Cerebellar nuclear complex (tissue), 1 donor: ENCODE measurements at regions not wholly inside any gene's neighbourhood (a gene's known extent, or its start where the extent isn't known, plus 50 kb on each side); places are given as distances from the start of the nearest gene placed in this dataset.

Experiments
- DNase-seq, 2 experiments: peaks; one replicate each; lab custom pipeline; 2025; lab: John Stamatoyannopoulos, UW

DNA sequence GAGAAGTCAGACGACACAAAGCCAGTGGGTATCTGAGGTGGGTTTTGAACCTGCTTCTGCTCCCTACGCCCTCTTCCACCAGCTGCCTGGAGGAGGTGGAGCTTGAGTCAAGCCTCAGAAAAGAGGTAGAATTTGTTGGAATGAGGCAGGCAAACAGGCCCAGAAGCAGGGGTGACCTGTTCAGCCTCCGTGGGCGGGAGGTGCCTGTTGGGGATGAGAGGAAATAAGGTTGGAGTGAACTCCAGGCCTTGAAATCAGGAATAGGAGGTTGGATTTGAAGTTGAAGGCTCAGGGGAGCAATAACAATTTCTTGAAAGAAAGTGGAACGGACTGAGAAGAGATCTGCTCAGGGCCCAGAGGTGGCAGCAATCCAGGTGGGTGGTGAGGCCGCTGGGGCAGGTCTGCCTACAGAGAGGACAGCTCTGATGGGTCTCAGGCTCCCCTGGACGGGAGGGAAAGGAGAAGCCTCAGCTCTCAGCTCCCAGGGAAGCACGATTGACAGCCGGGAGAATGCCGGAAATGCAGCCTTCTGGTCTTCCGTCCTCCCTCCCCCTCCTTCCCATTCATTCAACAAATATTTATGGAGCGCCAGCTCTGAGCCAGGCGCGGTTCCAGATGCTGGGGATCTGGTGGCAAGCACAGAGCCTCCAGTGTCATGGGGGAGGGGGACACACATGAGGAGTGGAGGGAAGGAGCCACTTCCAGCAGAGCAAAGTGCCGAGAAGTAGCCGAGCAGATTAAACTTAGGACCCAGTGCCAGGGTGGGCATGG lies 61.9 kb upstream of the CIBAR2 start:
- DNase-seq: no peak

DNA sequence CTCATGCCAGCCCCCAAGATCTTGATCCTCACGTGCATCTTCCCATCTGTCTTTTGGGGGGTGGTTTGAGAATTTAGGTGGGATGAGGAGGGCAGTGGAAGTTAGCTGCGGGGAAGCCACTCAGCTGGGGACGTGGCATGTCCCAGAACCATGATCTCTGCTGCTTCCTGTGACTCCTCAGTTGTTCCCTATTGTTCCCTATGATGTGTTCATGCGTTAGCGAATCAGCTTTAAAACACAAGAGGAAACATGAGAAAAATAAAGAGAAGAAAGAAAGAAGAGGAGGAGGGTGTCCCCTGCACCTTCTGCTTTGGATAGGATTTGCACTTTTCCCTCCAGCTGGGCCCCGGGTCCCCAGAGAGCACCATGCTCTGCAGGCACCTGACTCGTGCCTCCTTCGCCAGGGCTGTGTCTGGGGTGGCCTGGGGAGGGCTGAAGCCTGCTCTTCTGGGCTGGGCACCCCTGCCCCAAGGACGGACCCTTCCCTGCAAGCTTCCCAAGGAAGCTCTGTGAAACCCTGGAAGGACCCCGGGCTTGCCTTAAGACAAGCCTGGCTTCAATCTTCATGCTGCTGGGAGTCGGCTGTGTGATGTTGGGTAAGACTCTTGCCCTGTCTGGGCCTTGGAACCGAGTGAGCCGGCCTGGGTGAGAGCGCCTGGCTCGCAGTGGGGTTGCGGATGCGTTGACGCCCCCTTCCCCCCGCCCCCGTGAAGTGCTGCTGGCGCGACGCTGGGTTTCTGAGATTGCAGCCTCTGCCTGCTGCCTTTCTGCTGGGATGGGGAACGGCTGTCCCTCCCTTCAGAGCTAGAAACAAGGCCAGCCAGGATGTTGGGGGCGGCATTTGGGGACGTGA lies 62.8 kb upstream of the CIBAR2 start:
- no peak for DNase-seq

DNA sequence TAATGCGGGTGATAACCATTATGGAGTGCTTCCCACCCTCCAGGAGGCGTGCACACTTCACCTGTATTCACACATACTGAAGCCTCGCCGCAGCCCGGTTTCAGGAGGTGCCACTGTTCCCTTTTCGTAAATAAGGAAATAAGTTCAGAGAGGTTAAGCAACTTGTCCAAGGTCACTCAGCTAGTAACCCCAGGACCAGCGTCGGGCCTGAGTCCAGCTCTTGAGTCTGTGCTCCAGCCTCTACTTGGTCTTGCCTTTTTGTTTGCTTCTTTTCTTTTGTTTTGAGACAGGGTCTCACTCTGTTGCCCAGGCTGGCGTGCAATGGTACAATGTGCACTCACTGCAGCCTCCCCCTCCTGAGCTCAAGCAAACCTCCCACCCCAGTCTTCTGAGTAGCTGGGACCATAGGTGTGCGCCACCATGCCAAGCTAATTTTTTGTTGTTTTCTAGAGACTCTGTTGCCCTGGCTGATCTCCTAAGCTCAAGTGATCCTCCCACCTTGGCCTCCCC lies 63.5 kb upstream of the CIBAR2 start:
- no peak for DNase-seq

DNA sequence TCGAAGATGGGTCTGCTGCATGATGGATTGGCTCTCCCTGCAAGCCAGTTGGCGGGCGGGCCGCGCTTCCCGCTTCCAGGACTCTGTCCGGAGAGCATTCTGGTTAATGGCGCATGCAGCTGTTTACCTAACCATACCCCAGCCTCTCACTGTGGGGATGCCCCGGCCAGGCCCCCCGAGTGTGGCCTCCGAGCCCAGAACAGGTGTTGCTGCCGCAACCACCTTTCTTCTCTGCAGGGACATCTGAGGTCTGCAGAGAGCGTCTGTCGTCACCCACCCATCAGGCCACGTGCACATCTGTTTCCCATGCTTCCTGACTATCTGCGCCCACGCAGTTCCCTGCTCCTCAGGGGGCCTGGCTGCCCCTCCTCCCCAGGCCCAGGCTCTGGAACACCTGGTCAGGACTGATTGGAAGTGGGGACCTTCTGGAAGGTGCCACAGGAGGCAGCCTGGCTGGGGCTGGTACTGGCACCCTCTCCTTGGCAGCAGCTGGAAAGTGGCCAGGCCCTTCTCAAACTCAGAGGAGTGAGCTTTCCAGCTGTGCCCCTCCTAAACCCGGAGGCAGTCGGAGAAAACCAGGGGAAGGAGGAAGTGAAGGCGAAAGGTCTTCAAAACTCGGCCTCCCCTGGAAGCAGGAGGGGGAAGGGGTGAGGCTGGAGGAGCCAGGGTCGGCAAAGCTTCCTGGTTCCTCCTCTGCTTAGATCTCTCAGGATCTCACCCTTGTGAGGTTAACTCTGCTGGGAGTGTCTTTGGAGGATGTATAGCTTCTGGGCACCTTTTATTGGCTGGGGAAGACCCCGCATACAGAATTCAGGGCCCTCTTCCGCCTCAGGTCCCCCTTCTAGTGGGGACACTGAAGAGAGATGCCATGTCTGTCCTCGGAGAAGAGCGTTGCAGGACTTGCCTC lies 64.5 kb upstream of the CIBAR2 start:
- no peak for DNase-seq

DNA sequence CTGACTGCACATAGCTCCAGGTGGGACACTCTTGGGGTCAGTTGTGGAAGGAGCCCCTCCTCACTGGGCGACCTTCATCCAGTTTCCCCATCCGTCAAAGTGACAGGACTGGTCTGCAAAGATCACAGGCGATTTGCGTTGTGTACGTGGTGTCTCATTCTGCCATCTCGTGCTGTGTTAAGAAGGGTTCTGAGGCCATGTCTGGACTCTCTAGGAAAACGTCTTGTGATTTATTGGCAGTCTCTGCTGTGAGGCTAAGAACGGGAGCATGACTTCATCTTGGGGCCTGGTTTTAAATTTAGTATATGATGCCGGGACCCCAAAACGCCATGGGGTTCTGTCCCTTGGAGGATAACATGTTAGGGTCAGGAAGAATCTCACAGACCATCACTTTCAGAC lies 65.2 kb upstream of the CIBAR2 start:
- no peak for DNase-seq

- no peak for DNase-seq
Observed at GRCh38 chr16:85178006-85178591, 65.8 kb upstream of the CIBAR2 start.

DNA sequence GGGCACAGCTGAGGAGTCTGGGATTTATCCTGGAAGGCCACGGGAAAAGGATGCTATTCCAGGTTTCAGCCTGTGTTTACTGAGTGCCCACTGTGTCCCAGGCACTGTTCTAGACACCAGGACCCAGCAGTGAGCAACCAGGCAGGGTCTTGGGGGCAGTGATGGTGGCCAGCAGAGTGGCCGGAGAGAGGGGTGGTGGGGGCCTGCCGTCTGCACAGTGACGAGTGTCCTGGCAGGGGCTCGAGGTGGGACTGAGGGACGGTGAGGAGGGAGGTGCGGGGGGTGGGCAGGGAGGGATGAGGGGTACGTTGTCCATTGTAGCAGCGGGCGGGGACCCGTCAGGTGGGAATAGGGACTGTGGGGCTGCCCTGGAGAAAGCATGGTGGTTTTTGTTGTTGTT lies 66.3 kb upstream of the CIBAR2 start:
- DNase-seq: no peak

DNA sequence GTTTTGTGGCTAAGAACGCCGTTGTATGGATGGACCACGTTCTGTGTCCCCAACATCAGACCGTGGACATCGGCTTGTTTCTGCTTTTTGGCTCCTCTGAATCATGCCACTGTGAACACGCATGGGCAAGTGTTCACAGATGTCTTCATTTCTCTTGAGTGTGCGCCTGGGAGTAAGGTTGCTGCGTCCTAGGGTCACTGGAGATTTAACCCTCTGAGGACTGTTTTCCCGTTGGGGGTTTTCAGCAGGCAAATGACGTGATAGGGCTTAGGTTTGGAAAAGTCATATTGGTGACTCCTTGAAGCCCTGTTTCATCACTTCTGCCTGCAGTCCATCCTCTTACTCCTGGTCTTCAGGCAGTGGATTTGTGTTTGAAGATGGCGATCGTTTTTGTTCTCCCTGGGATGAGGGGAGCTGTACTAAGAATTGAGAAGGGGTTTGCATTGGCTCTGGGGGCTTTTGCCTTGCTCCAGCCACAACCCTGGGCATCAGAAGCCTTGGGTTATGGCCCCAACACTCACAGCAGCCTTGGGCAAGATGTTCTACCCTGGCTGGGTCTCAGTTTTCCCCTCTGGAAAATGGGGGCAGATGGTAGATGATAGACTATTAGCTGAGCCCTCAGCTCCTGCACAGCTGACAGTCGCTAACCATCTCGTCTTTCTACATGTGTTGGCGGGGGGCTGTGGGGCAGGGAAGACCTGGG lies 67.2 kb upstream of the CIBAR2 start:
- no peak for DNase-seq

DNA sequence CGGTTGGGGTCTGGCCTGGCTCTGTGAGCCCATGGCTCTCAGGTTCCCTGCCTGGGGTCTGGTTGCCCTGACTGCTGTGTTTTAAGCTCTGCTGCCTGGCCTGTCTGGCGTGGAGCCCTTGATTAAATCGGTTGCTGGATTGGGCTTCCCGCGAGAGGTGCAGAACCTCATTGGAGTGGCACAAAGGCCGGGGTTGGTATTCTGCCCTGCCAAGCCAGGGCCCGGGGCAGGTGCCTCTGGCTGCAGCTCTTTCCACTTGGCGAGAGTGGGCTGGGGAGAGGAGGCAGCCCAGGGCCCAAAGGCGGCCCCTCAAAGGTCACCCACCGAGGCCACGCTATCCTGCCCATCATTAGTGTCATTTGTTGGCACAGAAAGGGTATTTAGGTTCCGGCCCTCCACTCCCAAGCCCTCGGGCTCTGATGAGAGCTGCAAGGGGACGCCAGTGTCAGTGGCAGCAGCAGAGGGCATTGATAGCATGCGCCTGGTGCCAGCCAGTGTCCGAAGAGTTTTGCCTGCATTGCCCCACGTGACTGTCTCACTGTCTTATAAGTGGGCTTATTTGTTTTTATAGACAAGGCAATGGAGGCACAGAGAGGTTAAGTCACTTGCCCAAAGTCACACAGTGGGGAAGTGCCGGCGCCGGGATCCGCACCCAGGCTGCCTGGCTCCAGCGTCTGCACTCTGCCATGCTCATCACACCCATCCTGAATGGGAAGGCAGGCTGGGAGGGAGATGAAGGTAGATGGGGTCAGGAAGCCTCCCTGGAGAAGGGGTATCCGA lies 68.0 kb upstream of the CIBAR2 start:
- no peak for DNase-seq

- no peak for DNase-seq
Observed at GRCh38 chr16:85180827-85181738, 68.8 kb upstream of the CIBAR2 start.

GRCh38 chr16:85181739-85182129 lies 69.5 kb upstream of the CIBAR2 start:
- no peak for DNase-seq

DNA sequence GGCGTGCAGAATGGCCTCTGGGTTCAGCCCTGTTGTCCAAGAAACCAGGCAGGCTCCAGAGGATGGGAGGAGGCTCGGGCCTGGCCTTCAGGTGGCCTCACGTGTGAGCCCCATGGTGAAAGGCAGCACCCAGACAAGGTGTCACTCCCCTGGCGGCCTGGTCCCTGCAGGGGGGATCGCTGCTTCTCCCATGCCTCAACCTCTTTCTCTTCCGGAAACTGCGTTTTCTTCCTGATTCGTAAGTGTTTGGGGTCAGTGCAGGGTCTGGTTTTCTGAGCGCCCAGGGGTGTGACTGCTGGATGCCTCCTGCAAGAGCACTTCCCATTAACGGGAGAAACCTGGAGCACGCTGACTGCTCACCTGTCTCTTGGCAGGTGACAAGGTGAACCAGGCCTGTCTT lies 70.0 kb upstream of the CIBAR2 start:
- no peak for DNase-seq

- no peak for DNase-seq
Observed at GRCh38 chr16:85182774-85183173, 70.5 kb upstream of the CIBAR2 start.

GRCh38 chr16:85183564-85183963 lies 71.3 kb upstream of the CIBAR2 start:
- no peak for DNase-seq

- no peak for DNase-seq
Observed at GRCh38 chr16:85184404-85184803, 72.1 kb upstream of the CIBAR2 start.

DNA sequence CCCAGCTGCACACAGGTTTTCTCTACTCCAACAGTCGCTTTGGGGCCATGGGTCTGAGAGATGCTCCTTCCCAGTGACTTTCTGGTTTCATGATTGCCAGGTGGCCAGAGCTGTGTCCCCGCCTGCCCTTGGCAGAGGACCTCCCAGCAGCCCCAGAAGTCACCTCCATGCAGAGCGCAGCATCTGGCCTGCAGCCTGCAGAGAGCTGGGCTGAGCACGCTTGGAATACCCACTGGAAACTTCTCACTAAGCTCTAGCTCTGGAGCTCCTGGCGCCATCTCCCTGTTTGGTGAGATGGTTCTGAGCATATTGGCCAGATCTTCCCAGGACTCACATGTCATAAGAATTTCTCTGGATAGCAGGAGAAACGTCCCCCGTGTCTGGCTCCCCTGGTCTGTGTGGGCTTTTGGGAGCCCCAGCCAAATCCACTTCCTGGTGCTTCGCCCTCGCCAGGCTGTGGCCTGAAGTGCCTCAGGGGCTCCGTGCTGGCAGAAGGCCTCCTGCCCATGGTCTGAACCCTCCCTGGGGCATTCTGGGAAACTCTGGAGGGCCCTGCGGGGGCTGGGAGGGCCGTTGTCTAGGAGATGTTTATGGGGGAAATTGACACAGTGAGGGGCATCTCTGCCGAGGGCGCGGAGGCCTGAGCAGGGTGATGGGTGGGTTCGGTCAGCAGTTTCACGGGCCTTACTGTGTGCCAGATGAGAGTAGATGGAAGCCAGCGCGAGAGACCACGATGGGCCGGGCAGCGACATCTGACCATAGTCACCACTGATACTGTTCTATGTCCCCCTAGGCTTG lies 73.2 kb upstream of the CIBAR2 start:
- no peak for DNase-seq

- no peak for DNase-seq
Observed at GRCh38 chr16:85187002-85187401, 74.7 kb upstream of the CIBAR2 start.

GRCh38 chr16:85187447-85187846 lies 75.2 kb upstream of the CIBAR2 start:
- DNase-seq: no peak
